ENCODE measurements at regions not wholly inside any gene's neighbourhood (a gene's known extent, or its start where the extent isn't known, plus 50 kb on each side); places are given as distances from the start of the nearest gene placed in this dataset.

GRCh38 chr13:85567909-85568308 lies 231.3 kb downstream of the SLITRK6 start:
- Histone ChIP-seq H3K9me3 (replicated peaks in 1 of 3) (no peaks in the 10 kb centered on the region), H3K27me3 (no peaks in the 10 kb centered on the region), H3K4me3 (no peak overlapping the region), H3K4me1 (replicated peaks in 1 of 2) (no peaks in the 10 kb centered on the region), H3K27ac (no peak overlapping the region), H3K36me3 (replicated peaks in 1 of 2) (no peaks in the 10 kb centered on the region)
- intact Hi-C loops (cut with DNase I), result no loop called here
- DNase-seq, result no peak
- WGBS, 4 donors, result 45 to 64% (median 55%) methylated on average over 2 of the region's 2 CpGs
- TF ChIP-seq POLR2A (IDR thresholded peaks at IDR 0.05), result no peak
- TF ChIP-seq CTCF (IDR thresholded peaks at IDR 0.05), result no peak

GRCh38 chr13:85565652-85566051 lies 233.6 kb downstream of the SLITRK6 start:
- H3K27me3 ChIP-seq, result no peaks in the 10 kb centered on the region
- intact Hi-C loops (cut with DNase I), result no loop called here
- 59 to 74% (median 67%) methylated on average over 6 of the region's 6 CpGs for WGBS, 4 donors
- no peaks in the 10 kb centered on the region for H3K36me3 ChIP-seq (replicated peaks in 1 of 2)
- H3K4me1 ChIP-seq (replicated peaks in 1 of 2), result no peaks in the 10 kb centered on the region
- no peak for DNase-seq
- H3K9me3 ChIP-seq (replicated peaks in 1 of 3), result no peaks in the 10 kb centered on the region
- no peak overlapping the region for H3K4me3 ChIP-seq
- TF ChIP-seq CTCF (IDR thresholded peaks at IDR 0.05) (no peak), POLR2A (IDR thresholded peaks at IDR 0.05) (no peak)
- H3K27ac ChIP-seq, result no peak overlapping the region

- no peak for DNase-seq
- intact Hi-C loops (cut with DNase I), result no loop called here
- TF ChIP-seq POLR2A (IDR thresholded peaks at IDR 0.05) (no peak), CTCF (IDR thresholded peaks at IDR 0.05) (no peak)
- Histone ChIP-seq H3K4me1 (replicated peaks in 1 of 2) (no peaks in the 10 kb centered on the region), H3K9me3 (replicated peaks in 1 of 3) (no peaks in the 10 kb centered on the region), H3K27ac (no peak overlapping the region), H3K36me3 (replicated peaks in 1 of 2) (no peaks in the 10 kb centered on the region), H3K27me3 (no peaks in the 10 kb centered on the region), H3K4me3 (no peak overlapping the region)
- 40 to 50% (median 42%) methylated on average over 1 of the region's 1 CpG for WGBS, 4 donors
These were observed 234.6 kb downstream of the SLITRK6 start for GRCh38 chr13:85564598-85564997.

- H3K4me3 ChIP-seq, result no peak overlapping the region
- intact Hi-C loops (cut with DNase I), result no loop called here
- no peak for DNase-seq
- no peaks in the 10 kb centered on the region for H3K27me3 ChIP-seq
- 90 to 96% (median 91%) methylated on average over 6 of the region's 6 CpGs for WGBS, 4 donors
- no peaks in the 10 kb centered on the region for H3K4me1 ChIP-seq (replicated peaks in 1 of 2)
- H3K36me3 ChIP-seq (replicated peaks in 1 of 2), result no peaks in the 10 kb centered on the region
- H3K9me3 ChIP-seq (replicated peaks in 1 of 3), result no peaks in the 10 kb centered on the region
- TF ChIP-seq CTCF (IDR thresholded peaks at IDR 0.05) (no peak), POLR2A (IDR thresholded peaks at IDR 0.05) (no peak)
- no peak overlapping the region for H3K27ac ChIP-seq
These were observed 236.9 kb downstream of the SLITRK6 start for GRCh38 chr13:85562282-85562681.

Measured in adrenal gland (tissue), 9 donors.